ENCODE measurements at regions not wholly inside any gene's neighbourhood (a gene's known extent, or its start where the extent isn't known, plus 50 kb on each side); places are given as distances from the start of the nearest gene placed in this dataset.

DNA sequence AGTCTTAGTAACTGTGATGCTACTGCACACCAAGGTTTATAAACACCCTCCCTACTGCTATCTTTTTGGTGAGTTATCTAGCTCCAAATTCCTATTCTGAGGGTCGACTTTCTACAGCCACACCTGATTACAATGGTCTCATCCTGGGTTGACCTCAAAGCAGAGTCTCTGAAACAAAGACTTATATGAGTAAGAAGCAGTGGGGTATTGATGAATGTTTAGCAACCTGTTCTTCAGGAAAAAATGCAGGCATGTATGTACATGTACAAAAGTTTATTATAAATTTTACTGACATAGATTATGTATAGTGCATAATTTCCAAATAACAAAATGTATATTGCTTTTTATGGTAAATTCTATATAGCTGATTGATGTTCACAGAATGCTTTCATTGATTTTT is 51.6 kb upstream of the FMNL2 start:
- no peaks in the 10 kb centered on the region for H3K36me3 ChIP-seq (ENCODE audit: insufficient read depth, low read length)
- H3K27ac ChIP-seq (ENCODE audit: low read depth, low read length) = no peak overlapping the region
- no peak overlapping the region for H3K4me2 ChIP-seq (ENCODE audit: low read length)
- H4K20me1 ChIP-seq (ENCODE audit: insufficient read depth, low read length) = no peaks in the 10 kb centered on the region
- Mint-ChIP-seq H3K27me3 (ENCODE audit: low read depth, unreplicated experiment) (peaks cover 1% of the 10 kb centered on the region), H3K36me3 (ENCODE audit: low read depth, unreplicated experiment) (no peaks in the 10 kb centered on the region), H3K9me3 (ENCODE audit: unreplicated experiment) (no peaks in the 10 kb centered on the region), H3K4me1 (ENCODE audit: low read depth, unreplicated experiment) (peaks cover 5% of the 10 kb centered on the region), H3K27ac (ENCODE audit: unreplicated experiment) (no peak overlapping the region), H3K4me3 (ENCODE audit: unreplicated experiment) (no peak overlapping the region)
- no peaks in the 10 kb centered on the region for H3K79me2 ChIP-seq (ENCODE audit: insufficient read depth, low read length)
- TF ChIP-seq, protein P1, sequence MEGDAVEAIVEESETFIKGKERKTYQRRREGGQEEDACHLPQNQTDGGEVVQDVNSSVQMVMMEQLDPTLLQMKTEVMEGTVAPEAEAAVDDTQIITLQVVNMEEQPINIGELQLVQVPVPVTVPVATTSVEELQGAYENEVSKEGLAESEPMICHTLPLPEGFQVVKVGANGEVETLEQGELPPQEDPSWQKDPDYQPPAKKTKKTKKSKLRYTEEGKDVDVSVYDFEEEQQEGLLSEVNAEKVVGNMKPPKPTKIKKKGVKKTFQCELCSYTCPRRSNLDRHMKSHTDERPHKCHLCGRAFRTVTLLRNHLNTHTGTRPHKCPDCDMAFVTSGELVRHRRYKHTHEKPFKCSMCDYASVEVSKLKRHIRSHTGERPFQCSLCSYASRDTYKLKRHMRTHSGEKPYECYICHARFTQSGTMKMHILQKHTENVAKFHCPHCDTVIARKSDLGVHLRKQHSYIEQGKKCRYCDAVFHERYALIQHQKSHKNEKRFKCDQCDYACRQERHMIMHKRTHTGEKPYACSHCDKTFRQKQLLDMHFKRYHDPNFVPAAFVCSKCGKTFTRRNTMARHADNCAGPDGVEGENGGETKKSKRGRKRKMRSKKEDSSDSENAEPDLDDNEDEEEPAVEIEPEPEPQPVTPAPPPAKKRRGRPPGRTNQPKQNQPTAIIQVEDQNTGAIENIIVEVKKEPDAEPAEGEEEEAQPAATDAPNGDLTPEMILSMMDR (IDR thresholded peaks at IDR 0.05; ENCODE audit: insufficient read depth, low read depth, low read length) = no peak
- TF ChIP-seq EZH2 (IDR thresholded peaks at IDR 0.05; ENCODE audit: insufficient read depth, low read length) = no peak
- no peak for DNase-seq (ENCODE audit: low read depth)
- H3K9me3 ChIP-seq (ENCODE audit: insufficient read depth, low read depth, low read length) = no peaks in the 10 kb centered on the region
- H2AFZ ChIP-seq (ENCODE audit: low read depth, low read length) = no peak overlapping the region
- no peak overlapping the region for H3K4me3 ChIP-seq (ENCODE audit: insufficient read depth, low read depth, low read length)
- H3K9ac ChIP-seq (ENCODE audit: low read length) = no peak overlapping the region
- H3K27me3 ChIP-seq (ENCODE audit: insufficient read depth, low read length) = no peaks in the 10 kb centered on the region
- H3K4me1 ChIP-seq (ENCODE audit: insufficient read depth, low read length) = no peaks in the 10 kb centered on the region
- FAIRE-seq = no peak

DNA sequence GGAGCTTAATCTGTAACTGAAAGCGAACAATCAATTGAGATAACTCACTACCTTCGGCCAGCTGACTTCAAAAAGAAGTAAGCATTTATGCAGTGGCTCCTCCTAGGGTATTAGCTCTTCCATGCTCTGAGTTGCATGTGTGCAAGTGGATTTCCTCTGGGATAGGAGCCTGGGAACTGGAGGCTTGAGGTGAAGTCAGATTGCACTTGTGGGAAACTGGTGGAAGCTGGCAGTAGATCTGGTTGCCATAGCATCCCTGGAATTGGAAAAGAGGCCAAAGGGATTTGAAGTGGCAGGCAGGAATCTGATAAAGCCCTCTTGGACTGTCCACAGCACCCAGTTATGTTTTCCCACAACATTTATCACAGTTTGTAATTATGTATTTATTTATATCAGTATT is 50.6 kb upstream of the FMNL2 start:
- Histone ChIP-seq H3K27me3 (ENCODE audit: insufficient read depth, low read length) (no peaks in the 10 kb centered on the region), H3K9ac (ENCODE audit: low read length) (no peak overlapping the region), H4K20me1 (ENCODE audit: insufficient read depth, low read length) (no peaks in the 10 kb centered on the region), H3K27ac (ENCODE audit: low read depth, low read length) (no peak overlapping the region), H3K4me3 (ENCODE audit: insufficient read depth, low read depth, low read length) (no peak overlapping the region), H3K4me1 (ENCODE audit: insufficient read depth, low read length) (no peaks in the 10 kb centered on the region), H3K9me3 (ENCODE audit: insufficient read depth, low read depth, low read length) (no peaks in the 10 kb centered on the region), H3K4me2 (ENCODE audit: low read length) (no peak overlapping the region), H3K79me2 (ENCODE audit: insufficient read depth, low read length) (no peaks in the 10 kb centered on the region), H2AFZ (ENCODE audit: low read depth, low read length) (no peak overlapping the region), H3K36me3 (ENCODE audit: insufficient read depth, low read length) (no peaks in the 10 kb centered on the region)
- H3K36me3 Mint-ChIP-seq (ENCODE audit: low read depth, unreplicated experiment) = no peaks in the 10 kb centered on the region
- DNase-seq (ENCODE audit: low read depth) = peak; percentile 28
- no peak overlapping the region for H3K4me3 Mint-ChIP-seq (ENCODE audit: unreplicated experiment)
- no peaks in the 10 kb centered on the region for H3K9me3 Mint-ChIP-seq (ENCODE audit: unreplicated experiment)
- H3K27ac Mint-ChIP-seq (ENCODE audit: unreplicated experiment) = no peak overlapping the region
- no peak for FAIRE-seq
- H3K4me1 Mint-ChIP-seq (ENCODE audit: low read depth, unreplicated experiment) = peaks cover 5% of the 10 kb centered on the region
- no peak for TF ChIP-seq EZH2 (IDR thresholded peaks at IDR 0.05; ENCODE audit: insufficient read depth, low read length)
- TF ChIP-seq, protein P1 (IDR thresholded peaks at IDR 0.05; ENCODE audit: insufficient read depth, low read depth, low read length) = no peak
- H3K27me3 Mint-ChIP-seq (ENCODE audit: low read depth, unreplicated experiment) = peaks cover 1% of the 10 kb centered on the region

Measured in astrocyte (in vitro differentiated cells and primary cell).